ENCODE measurements at regions not wholly inside any gene's neighbourhood (a gene's known extent, or its start where the extent isn't known, plus 50 kb on each side); places are given as distances from the start of the nearest gene placed in this dataset.

DNA sequence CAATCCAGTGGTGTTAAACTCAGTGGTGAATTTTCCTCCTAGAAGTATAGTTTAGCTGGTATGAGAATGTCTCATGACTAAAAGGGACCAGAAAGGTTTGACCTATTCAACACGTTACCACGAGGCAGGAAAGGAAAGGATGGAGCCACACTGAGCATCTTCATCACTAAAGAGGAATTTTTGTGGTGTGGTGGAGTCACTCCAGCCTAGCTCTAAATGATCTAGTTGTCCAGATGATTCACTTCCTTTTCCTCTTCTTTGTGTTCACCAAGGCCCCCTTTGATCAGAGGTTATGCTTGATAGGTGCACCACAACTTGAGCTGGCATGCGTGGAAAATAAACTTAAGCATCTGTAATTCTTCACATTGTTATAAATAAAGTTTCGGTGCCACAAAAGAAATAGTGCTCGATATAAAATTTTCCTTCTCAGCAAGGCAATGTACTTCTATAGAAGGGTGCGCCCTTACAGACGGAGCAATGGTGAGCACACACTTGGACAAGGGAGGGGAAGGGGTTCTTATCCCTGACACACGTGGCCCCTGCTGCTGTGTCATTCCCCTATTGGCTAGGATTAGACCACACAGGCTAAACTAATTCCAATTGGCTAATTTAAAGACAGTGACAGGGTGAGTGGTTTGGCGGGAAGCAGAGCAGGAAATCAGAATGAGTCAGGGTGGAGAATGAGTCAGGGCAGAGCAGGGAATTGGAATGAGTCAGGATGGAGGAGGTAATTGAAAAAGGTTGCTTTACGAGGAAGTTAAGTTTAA is 254.6 kb downstream of the HS3ST3A1 start:
- H3K9me3 ChIP-seq (ENCODE audit: control insufficient read depth, insufficient read depth, low read depth, low read length) = no peaks in the 10 kb centered on the region
- H3K9ac ChIP-seq (ENCODE audit: insufficient read depth, low read length) = no peak overlapping the region
- H3K27me3 ChIP-seq (ENCODE audit: control insufficient read depth, insufficient read depth, low read length) = no peaks in the 10 kb centered on the region
- no peak overlapping the region for H3K4me3 ChIP-seq (replicated peaks in 1 of 4; ENCODE audit: control extremely low read depth in 1 of 4, insufficient read depth in 1 of 4, low read depth in 3 of 4, low read length in 4 of 4)
- H3K79me2 ChIP-seq (ENCODE audit: control insufficient read depth, insufficient read depth, low read length) = no peaks in the 10 kb centered on the region
- peaks cover 11% of the 10 kb centered on the region for H3K4me1 ChIP-seq (ENCODE audit: control insufficient read depth, extremely low read depth, insufficient read depth, low read length)
- no peaks in the 10 kb centered on the region for H3K36me3 ChIP-seq (ENCODE audit: control insufficient read depth, insufficient read depth, low read length)
- H3K4me2 ChIP-seq (ENCODE audit: extremely low read depth, insufficient read depth, low read length) = no peak overlapping the region
- H2AFZ ChIP-seq (ENCODE audit: low read length) = no peak overlapping the region
- TF ChIP-seq CTCF (conservative IDR thresholded peaks at IDR 0.05 in 1 of 2, IDR thresholded peaks at IDR 0.05 in 1 of 2; ENCODE audit: low read depth in 1 of 2, low read length in 2 of 2) = no peak
- TF ChIP-seq EZH2 (IDR thresholded peaks at IDR 0.05; ENCODE audit: low read length, missing control alignments) = no peak
- H3K27ac ChIP-seq (ENCODE audit: insufficient read depth, low read length) = peak overlapping the region; percentile 99
- peak; percentile 92 to 99 for DNase-seq (ENCODE audit: low read depth in 2 of 2)
- no peaks in the 10 kb centered on the region for H4K20me1 ChIP-seq (ENCODE audit: control insufficient read depth, extremely low read depth, insufficient read depth, low read length)

DNA sequence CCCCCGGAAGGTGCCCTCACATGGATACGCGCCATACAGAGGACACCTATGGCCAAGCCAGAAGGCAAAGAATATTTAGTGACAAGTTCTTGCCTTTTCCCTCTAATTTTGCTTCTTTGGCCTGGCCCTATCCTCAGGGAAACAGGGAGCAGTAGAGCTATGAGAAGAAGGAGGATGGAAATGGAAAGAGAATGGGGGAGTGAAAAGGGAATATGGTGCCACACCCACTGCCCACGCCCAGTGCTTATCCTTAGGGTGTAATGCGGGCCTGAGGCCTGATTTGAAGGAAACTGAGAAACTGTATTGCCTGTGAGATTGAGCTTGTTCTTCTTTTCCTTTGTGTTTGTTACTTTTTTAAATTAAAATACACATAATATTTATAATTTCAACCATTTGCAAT is 255.1 kb downstream of the HS3ST3A1 start:
- H3K4me2 ChIP-seq (ENCODE audit: extremely low read depth, insufficient read depth, low read length) = peak overlapping the region; percentile 46
- H4K20me1 ChIP-seq (ENCODE audit: control insufficient read depth, extremely low read depth, insufficient read depth, low read length) = no peaks in the 10 kb centered on the region
- H3K27ac ChIP-seq (ENCODE audit: insufficient read depth, low read length) = peak overlapping the region; percentile 99
- H3K27me3 ChIP-seq (ENCODE audit: control insufficient read depth, insufficient read depth, low read length) = no peaks in the 10 kb centered on the region
- H3K4me1 ChIP-seq (ENCODE audit: control insufficient read depth, extremely low read depth, insufficient read depth, low read length) = peaks cover 11% of the 10 kb centered on the region
- no peak overlapping the region for H3K4me3 ChIP-seq (replicated peaks in 1 of 4; ENCODE audit: control extremely low read depth in 1 of 4, insufficient read depth in 1 of 4, low read depth in 3 of 4, low read length in 4 of 4)
- DNase-seq (ENCODE audit: low read depth in 2 of 2) = peak in 1 of 2 donors; percentile 15
- peak overlapping the region; percentile 62 for H3K9ac ChIP-seq (ENCODE audit: insufficient read depth, low read length)
- TF ChIP-seq EZH2 (IDR thresholded peaks at IDR 0.05; ENCODE audit: low read length, missing control alignments) (no peak), CTCF (conservative IDR thresholded peaks at IDR 0.05 in 1 of 2, IDR thresholded peaks at IDR 0.05 in 1 of 2; ENCODE audit: low read depth in 1 of 2, low read length in 2 of 2) (no peak)
- no peaks in the 10 kb centered on the region for H3K79me2 ChIP-seq (ENCODE audit: control insufficient read depth, insufficient read depth, low read length)
- H2AFZ ChIP-seq (ENCODE audit: low read length) = no peak overlapping the region
- no peaks in the 10 kb centered on the region for H3K9me3 ChIP-seq (ENCODE audit: control insufficient read depth, insufficient read depth, low read depth, low read length)
- no peaks in the 10 kb centered on the region for H3K36me3 ChIP-seq (ENCODE audit: control insufficient read depth, insufficient read depth, low read length)

DNA sequence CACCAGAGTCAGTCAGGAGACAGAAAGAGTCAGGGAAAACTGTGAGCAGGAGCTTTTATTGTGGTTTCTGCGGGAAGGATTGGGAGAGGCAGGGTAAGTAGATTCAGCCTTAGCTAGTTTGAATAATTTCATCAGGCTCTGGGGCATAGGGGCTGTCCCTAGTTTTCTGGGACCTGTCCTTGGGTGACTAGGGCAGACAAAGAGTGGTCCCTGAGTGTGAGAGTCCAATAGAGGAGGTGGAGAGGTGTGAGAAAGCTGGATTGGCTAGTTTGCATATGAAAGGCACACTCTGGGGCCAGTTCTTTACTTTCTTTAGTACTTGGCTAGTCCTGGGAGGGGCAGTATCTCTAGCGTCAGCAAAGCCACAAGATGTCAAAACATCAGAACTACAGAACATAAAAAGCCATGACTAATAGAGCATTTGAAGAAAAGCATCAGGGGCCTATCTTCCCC is 255.6 kb downstream of the HS3ST3A1 start:
- H3K9me3 ChIP-seq (ENCODE audit: control insufficient read depth, insufficient read depth, low read depth, low read length) = no peaks in the 10 kb centered on the region
- H2AFZ ChIP-seq (ENCODE audit: low read length) = peak overlapping the region; percentile 44
- TF ChIP-seq EZH2 (IDR thresholded peaks at IDR 0.05; ENCODE audit: low read length, missing control alignments) (no peak), CTCF (conservative IDR thresholded peaks at IDR 0.05 in 1 of 2, IDR thresholded peaks at IDR 0.05 in 1 of 2; ENCODE audit: low read depth in 1 of 2, low read length in 2 of 2) (peak in 1 of 2 donors; percentile 7)
- peak; percentile 98 for DNase-seq (ENCODE audit: low read depth in 2 of 2)
- H3K27me3 ChIP-seq (ENCODE audit: control insufficient read depth, insufficient read depth, low read length) = no peaks in the 10 kb centered on the region
- peak overlapping the region; percentile 46 for H3K4me2 ChIP-seq (ENCODE audit: extremely low read depth, insufficient read depth, low read length)
- H3K79me2 ChIP-seq (ENCODE audit: control insufficient read depth, insufficient read depth, low read length) = no peaks in the 10 kb centered on the region
- H3K27ac ChIP-seq (ENCODE audit: insufficient read depth, low read length) = peak overlapping the region; percentile 99
- H3K4me1 ChIP-seq (ENCODE audit: control insufficient read depth, extremely low read depth, insufficient read depth, low read length) = peaks cover 11% of the 10 kb centered on the region
- no peaks in the 10 kb centered on the region for H3K36me3 ChIP-seq (ENCODE audit: control insufficient read depth, insufficient read depth, low read length)
- no peaks in the 10 kb centered on the region for H4K20me1 ChIP-seq (ENCODE audit: control insufficient read depth, extremely low read depth, insufficient read depth, low read length)
- H3K4me3 ChIP-seq (replicated peaks in 1 of 4; ENCODE audit: control extremely low read depth in 1 of 4, insufficient read depth in 1 of 4, low read depth in 3 of 4, low read length in 4 of 4) = no peak overlapping the region
- no peak overlapping the region for H3K9ac ChIP-seq (ENCODE audit: insufficient read depth, low read length)

Data from fibroblast of lung (primary cell).